Pancreas (tissue), 10 donors: ENCODE measurements at regions not wholly inside any gene's neighbourhood (a gene's known extent, or its start where the extent isn't known, plus 50 kb on each side); places are given as distances from the start of the nearest gene placed in this dataset.
A peak's percentile ranks its signal among the peaks of the same experiment; 100 is the strongest.

Experiments used
- ATAC-seq, 4 donors: fragments of 200-7000 bp; cut with Tn5 transposase; one replicate each; pipeline versions ENCODE4 v1.8.0 to v1.9.1; 2020; ENCODE audit warnings: mild to moderate bottlenecking in 4 of 4, moderate library complexity in 4 of 4
- DNase-seq, 6 donors: peaks; one replicate each; pipeline ENCODE4 v3.0.0-alpha.2; 2020
- FAIRE-seq: peaks from 2 replicates; lab custom pipeline; 2012; peaks lifted over from hg19 to GRCh38; lab: Jason Lieb, UNC
- H3K27ac ChIP-seq, 4 donors: fragments of 200-600 bp; sonication (generic); 1 replicate in 3 of 4; 2 replicates in 1 of 4; pipeline versions ENCODE4 v1.5.0 to v1.8.0; 2020
- H3K27me3 ChIP-seq, 4 donors: fragments of 200-600 bp; one replicate each; pipeline ENCODE4 v1.8.0; 2021
- H3K36me3 ChIP-seq, 3 donors: fragments of 200-600 bp; sonication (generic) in 1 of 3; one replicate each; pipeline versions ENCODE4 v1.5.0 to v1.8.0; 2020 to 2021
- H3K4me1 ChIP-seq, 3 donors: fragments of 200-600 bp; one replicate each; pipeline ENCODE4 v1.8.0; 2021
- H3K4me3 ChIP-seq, 4 donors: fragments of 200-600 bp; sonication (generic) in 2 of 4; one replicate each; pipeline versions ENCODE4 v1.5.0 to v1.8.0; 2020 to 2021
- H3K9me3 ChIP-seq, 4 donors: fragments of 200-600 bp; one replicate each; pipeline ENCODE4 v1.8.0; 2021
- CTCF ChIP-seq, 4 donors: fragments of 200-600 bp; sonication (generic) in 3 of 4; IDR thresholded peaks; one replicate each; pipeline versions ENCODE4 v1.5.0 to v1.8.0; 2021; ENCODE audit warnings: antibody characterized with exemption in 4 of 4
- WGBS, 2 donors: extraction: QIAGEN DNeasy Blood & Tissue Kit; methylation state at CpG; one replicate each; pipeline ENCODE4 v1.1.7; 2013; 5-methylcytosine and 5-hydroxymethylcytosine counted together
- intact Hi-C, 3 donors: fragments of 100-400 bp; cut with DNase I; formaldehyde crosslinking; loops; one replicate each; pipeline versions ENCODE4 v1.11.1 to v1.14.2; 2022
- donor health status: healthy with polysubstance abuse.
- donor health status: DM: no; HTN: no; CAD: no; lungs with moderate emphysema.
- donor health status: DM: no; HTN: no; CAD: no.
- donor health status: control.
- donor health status: control.
- donor health status: Bipolar disorder and iron deficiency.
- donor health status: DM: yes; HTN: yes; CAD: no.
- donor health status: DM: no; HTN: no; CAD: no.
- donor health status: DM: no; HTN: no; CAD: no.
- donor health status: DM: yes; HTN: yes; CAD: no.

- WGBS, 2 donors: 91 to 93% methylated on average over 5 of the region's 5 CpGs
- H3K36me3 ChIP-seq: no peaks in the 10 kb centered on the region
- peaks cover 0 to 9% (median 6%) of the 10 kb centered on the region in 3 donors for H3K4me1 ChIP-seq
- no peak for DNase-seq
- H3K27ac ChIP-seq: no peak overlapping the region
- no peaks in the 10 kb centered on the region for H3K9me3 ChIP-seq
- no peak for TF ChIP-seq CTCF (IDR thresholded peaks at IDR 0.05)
- no peak overlapping the region for H3K4me3 ChIP-seq
- intact Hi-C loops: no loop called here
- ATAC-seq: no peak
- H3K27me3 ChIP-seq: no peaks in the 10 kb centered on the region
- FAIRE-seq: no peak
These were observed 335.7 kb upstream of the HSF2 start for GRCh38 chr6:122063761-122064160.

DNA sequence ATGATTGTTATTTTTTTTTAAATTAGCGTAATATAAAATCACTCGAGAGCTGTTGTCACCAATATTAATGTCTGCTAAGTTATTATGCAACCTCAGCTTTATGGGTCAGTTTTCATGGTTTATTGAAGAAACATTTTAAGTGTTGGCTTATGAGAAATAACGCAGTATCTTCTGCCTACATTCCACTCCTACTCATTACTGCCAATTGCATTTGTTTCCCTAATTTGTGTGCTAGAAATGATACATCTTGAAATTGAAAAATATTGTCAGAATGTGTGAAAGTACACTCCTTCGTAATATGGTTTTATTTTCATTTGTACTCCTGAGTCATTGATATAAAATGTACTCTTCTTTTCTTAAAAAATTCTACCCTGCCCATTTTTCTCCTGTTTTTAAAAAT, 333.3 kb upstream of the HSF2 start:
- intact Hi-C loops: no loop called here
- Histone ChIP-seq H3K9me3 (no peaks in the 10 kb centered on the region), H3K4me3 (no peak overlapping the region), H3K27me3 (no peaks in the 10 kb centered on the region), H3K27ac (no peak overlapping the region), H3K4me1 (peaks cover 0 to 22% (median 13%) of the 10 kb centered on the region in 3 donors), H3K36me3 (no peaks in the 10 kb centered on the region)
- no peak for TF ChIP-seq CTCF (IDR thresholded peaks at IDR 0.05)
- 90% methylated on average over 4 of the region's 4 CpGs for WGBS, 2 donors
- DNase-seq (no peak), ATAC-seq (no peak), FAIRE-seq (no peak)

DNA sequence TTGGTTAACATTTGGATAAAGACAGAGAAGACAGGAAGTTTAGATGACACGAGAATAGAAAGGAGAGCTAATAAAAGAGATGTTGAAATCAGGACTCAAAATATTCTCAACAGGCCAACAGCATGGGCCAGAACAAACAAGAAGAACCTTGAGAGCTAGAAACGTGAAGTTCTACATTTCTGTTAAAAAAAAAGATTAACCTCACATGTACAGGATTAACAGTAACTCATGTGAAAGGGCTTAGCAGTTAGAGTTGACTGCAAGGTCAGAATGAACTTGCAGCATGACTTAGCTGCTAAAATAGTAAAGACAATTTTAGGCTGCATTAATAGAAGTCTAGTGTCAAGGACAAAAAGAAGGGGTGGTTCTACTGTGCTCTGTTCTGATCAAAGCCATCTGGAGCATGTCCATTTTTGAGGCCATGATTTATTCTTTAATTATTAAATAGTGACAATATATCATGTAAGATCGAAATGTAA, 331.1 kb upstream of the HSF2 start:
- peaks cover 0 to 22% (median 13%) of the 10 kb centered on the region in 3 donors for H3K4me1 ChIP-seq
- H3K4me3 ChIP-seq: no peak overlapping the region
- no peaks in the 10 kb centered on the region for H3K27me3 ChIP-seq
- peak overlapping the region in 1 of 4 donors; percentile 26 for H3K27ac ChIP-seq
- WGBS, 2 donors: 4 to 9% methylated on average over 3 of the region's 3 CpGs
- no peaks in the 10 kb centered on the region for H3K9me3 ChIP-seq
- DNase-seq (no peak), FAIRE-seq (no peak), ATAC-seq (peak; percentile 60 to 85 (median 76))
- TF ChIP-seq CTCF (IDR thresholded peaks at IDR 0.05): no peak
- intact Hi-C loops: no loop called here
- H3K36me3 ChIP-seq: no peaks in the 10 kb centered on the region

- H3K27ac ChIP-seq: no peak overlapping the region
- DNase-seq (no peak), FAIRE-seq (no peak), ATAC-seq (peak in 3 of 4 donors; percentile 14 to 65 (median 33))
- peaks cover 0 to 22% (median 13%) of the 10 kb centered on the region in 3 donors for H3K4me1 ChIP-seq
- H3K36me3 ChIP-seq: no peaks in the 10 kb centered on the region
- WGBS, 2 donors: 63 to 65% methylated on average over 4 of the region's 4 CpGs
- intact Hi-C loops: no loop called here
- no peak overlapping the region for H3K4me3 ChIP-seq
- no peaks in the 10 kb centered on the region for H3K9me3 ChIP-seq
- TF ChIP-seq CTCF (IDR thresholded peaks at IDR 0.05): no peak
- no peaks in the 10 kb centered on the region for H3K27me3 ChIP-seq
These were observed 329.5 kb upstream of the HSF2 start for GRCh38 chr6:122069932-122070331.

- no peaks in the 10 kb centered on the region for H3K9me3 ChIP-seq
- DNase-seq (no peak), ATAC-seq (no peak), FAIRE-seq (no peak)
- no peak overlapping the region for H3K27ac ChIP-seq
- H3K4me1 ChIP-seq: peaks cover 0 to 22% (median 13%) of the 10 kb centered on the region in 3 donors
- H3K27me3 ChIP-seq: no peaks in the 10 kb centered on the region
- intact Hi-C loops: no loop called here
- 87 to 94% methylated on average over 8 of the region's 8 CpGs for WGBS, 2 donors
- H3K36me3 ChIP-seq: no peaks in the 10 kb centered on the region
- no peak for TF ChIP-seq CTCF (IDR thresholded peaks at IDR 0.05)
- H3K4me3 ChIP-seq: no peak overlapping the region
These were observed 327.3 kb upstream of the HSF2 start for GRCh38 chr6:122072014-122072647.
